ENCODE measurements at regions not wholly inside any gene's neighbourhood (a gene's known extent, or its start where the extent isn't known, plus 50 kb on each side); places are given as distances from the start of the nearest gene placed in this dataset.

- TF ChIP-seq CTCF (IDR thresholded peaks at IDR 0.05; ENCODE audit: borderline replicate concordance, control extremely low read depth, extremely low read depth, insufficient read depth, missing control alignments) = no peak
- DNase-seq (ENCODE audit: low spot score) = no peak
- in situ Hi-C loops (cut with MboI; ENCODE audit: low sequenced_read_pairs, unreplicated experiment) = no loop called here
Measured at GRCh38 chr1:81158592-81158991, 642.1 kb upstream of the ADGRL2 start.

- in situ Hi-C loops (cut with MboI; ENCODE audit: low sequenced_read_pairs, unreplicated experiment) = no loop called here
- TF ChIP-seq CTCF (IDR thresholded peaks at IDR 0.05; ENCODE audit: borderline replicate concordance, control extremely low read depth, extremely low read depth, insufficient read depth, missing control alignments) = no peak
- DNase-seq (ENCODE audit: low spot score) = no peak
Measured at GRCh38 chr1:81157686-81158085, 643.0 kb upstream of the ADGRL2 start.

GRCh38 chr1:81156887-81157286, 643.8 kb upstream of the ADGRL2 start:
- in situ Hi-C loops (cut with MboI; ENCODE audit: low sequenced_read_pairs, unreplicated experiment) = no loop called here
- TF ChIP-seq CTCF (IDR thresholded peaks at IDR 0.05; ENCODE audit: borderline replicate concordance, control extremely low read depth, extremely low read depth, insufficient read depth, missing control alignments) = no peak
- DNase-seq (ENCODE audit: low spot score) = no peak

GRCh38 chr1:81155131-81155530, 645.6 kb upstream of the ADGRL2 start:
- no peak for TF ChIP-seq CTCF (IDR thresholded peaks at IDR 0.05; ENCODE audit: borderline replicate concordance, control extremely low read depth, extremely low read depth, insufficient read depth, missing control alignments)
- in situ Hi-C loops (cut with MboI; ENCODE audit: low sequenced_read_pairs, unreplicated experiment) = no loop called here
- DNase-seq (ENCODE audit: low spot score) = no peak

GRCh38 chr1:81151206-81151605, 649.5 kb upstream of the ADGRL2 start:
- DNase-seq (ENCODE audit: low spot score) = no peak
- TF ChIP-seq CTCF (IDR thresholded peaks at IDR 0.05; ENCODE audit: borderline replicate concordance, control extremely low read depth, extremely low read depth, insufficient read depth, missing control alignments) = no peak
- in situ Hi-C loops (cut with MboI; ENCODE audit: low sequenced_read_pairs, unreplicated experiment) = no loop called here

- no peak for DNase-seq (ENCODE audit: low spot score)
- no peak for TF ChIP-seq CTCF (IDR thresholded peaks at IDR 0.05; ENCODE audit: borderline replicate concordance, control extremely low read depth, extremely low read depth, insufficient read depth, missing control alignments)
- in situ Hi-C loops (cut with MboI; ENCODE audit: low sequenced_read_pairs, unreplicated experiment) = no loop called here
Measured at GRCh38 chr1:81149649-81150325, 650.9 kb upstream of the ADGRL2 start.
